ENCODE measurements at regions not wholly inside any gene's neighbourhood (a gene's known extent, or its start where the extent isn't known, plus 50 kb on each side); places are given as distances from the start of the nearest gene placed in this dataset.

GRCh38 chr1:221350091-221350490 is 391.8 kb downstream of the DUSP10 start:
- no peak for DNase-seq (ENCODE audit: low read depth in 2 of 2)

- DNase-seq (ENCODE audit: low read depth in 2 of 2): no peak
Measured at GRCh38 chr1:221356693-221357092, 385.2 kb downstream of the DUSP10 start.

DNA sequence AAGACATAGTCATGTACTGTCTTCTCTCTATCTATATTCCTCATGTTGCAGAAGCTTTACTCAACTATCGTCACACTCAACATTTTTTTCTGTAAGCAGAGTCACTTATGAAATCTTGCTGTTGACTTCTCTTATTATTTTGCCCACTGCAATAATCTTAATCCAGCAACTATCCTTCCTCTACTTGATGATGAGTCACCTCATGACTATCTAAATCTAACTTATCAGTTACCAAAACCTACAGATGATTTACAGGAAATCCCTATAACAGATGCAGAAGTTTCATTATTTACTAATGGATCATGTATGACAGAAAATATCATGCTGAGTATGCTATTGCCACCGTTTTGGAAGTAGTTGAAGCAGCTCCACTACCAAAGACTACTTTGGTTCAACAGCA is 378.9 kb downstream of the DUSP10 start:
- no peak for DNase-seq (ENCODE audit: low read depth in 2 of 2)

DNA sequence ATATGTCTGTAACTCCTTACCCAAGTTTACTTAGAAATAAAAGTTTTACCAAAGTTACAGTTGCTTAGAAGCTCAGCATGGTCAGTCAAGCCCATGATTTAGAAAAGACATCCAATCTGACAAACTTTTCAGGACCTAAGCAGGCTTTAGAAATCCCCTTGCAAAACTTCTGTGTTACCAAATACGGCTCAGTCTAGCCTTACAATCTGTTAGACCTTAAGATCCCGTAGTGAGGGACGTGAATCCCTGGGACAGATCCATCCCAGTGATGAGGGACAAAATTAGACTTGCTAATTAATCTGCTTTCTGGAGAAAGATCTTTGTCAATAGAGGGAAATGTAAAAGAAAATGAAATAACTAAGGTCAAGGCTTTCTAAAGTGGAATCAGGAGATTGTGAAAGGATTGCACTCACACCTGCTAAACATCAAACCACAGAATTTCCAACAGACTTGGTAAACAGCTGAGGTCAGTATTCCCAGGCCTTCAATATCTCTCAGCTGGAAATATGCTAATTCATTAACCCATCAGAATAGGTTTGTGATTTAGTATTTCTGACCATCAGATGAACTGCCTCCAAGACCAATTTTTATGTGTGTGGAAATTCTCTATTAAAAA is 375.3 kb downstream of the DUSP10 start:
- DNase-seq (ENCODE audit: low read depth in 2 of 2): no peak

DNA sequence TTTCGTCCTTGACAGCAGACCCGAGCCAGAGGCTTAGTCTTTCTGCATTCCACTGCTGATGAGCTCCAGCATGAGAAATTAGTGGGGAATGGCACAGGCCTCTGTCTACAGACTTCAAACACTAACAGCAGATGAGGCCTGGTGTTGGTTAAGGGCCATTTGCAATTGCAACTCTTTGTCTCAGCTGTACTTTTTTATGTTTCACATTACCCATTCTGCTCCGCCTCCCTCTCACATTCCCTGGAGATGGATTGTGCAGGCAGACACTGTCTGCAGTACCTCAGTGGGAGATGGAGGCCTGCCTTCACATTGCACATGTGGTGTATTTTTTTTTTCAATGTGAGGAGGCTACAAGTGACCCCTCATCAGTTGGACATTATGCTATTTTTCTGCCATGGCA is 370.2 kb downstream of the DUSP10 start:
- no peak for DNase-seq (ENCODE audit: low read depth in 2 of 2)

GRCh38 chr1:221373795-221374194 is 368.1 kb downstream of the DUSP10 start:
- no peak for DNase-seq (ENCODE audit: low read depth in 2 of 2)

- no peak for DNase-seq (ENCODE audit: low read depth in 2 of 2)
Measured at GRCh38 chr1:221376286-221376685, 365.6 kb downstream of the DUSP10 start.

DNA sequence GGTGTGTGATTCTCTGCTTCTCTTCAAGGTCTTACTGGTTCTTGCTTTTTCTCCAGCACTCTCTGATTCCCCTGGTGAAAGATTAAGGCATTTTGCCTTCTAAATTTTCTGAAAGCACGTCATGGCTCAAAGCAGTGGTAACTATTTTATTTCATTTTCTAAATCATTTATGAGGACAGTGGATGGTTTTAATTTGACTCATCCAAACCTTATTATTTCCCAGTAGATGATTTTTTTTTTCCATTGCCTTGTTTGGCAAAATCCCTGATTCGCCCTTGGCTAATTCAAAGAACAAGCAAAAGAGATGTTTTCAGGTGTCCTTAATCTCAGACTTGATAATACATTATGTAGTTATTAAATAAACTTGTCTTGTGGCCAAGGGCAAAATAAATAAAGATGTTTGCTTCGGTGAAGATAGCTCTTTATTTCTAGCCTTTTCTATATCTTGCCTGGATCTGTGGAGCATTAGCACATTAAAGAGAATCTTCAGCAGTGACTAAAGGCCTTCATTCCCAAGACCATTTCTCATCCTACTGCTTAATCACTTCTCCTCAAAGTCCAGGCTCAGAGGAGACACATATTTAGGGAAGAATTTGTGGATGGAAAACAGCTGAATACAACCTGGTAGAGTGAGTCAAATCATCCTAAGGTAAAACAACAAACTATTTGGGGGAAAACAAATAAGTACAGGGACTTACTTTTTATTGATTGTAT is 359.8 kb downstream of the DUSP10 start:
- no peak for DNase-seq (ENCODE audit: low read depth in 2 of 2)

GRCh38 chr1:221392453-221392852 is 349.4 kb downstream of the DUSP10 start:
- no peak for DNase-seq (ENCODE audit: low read depth in 2 of 2)

GRCh38 chr1:221394011-221394544 is 347.8 kb downstream of the DUSP10 start:
- DNase-seq (ENCODE audit: low read depth in 2 of 2): no peak

DNA sequence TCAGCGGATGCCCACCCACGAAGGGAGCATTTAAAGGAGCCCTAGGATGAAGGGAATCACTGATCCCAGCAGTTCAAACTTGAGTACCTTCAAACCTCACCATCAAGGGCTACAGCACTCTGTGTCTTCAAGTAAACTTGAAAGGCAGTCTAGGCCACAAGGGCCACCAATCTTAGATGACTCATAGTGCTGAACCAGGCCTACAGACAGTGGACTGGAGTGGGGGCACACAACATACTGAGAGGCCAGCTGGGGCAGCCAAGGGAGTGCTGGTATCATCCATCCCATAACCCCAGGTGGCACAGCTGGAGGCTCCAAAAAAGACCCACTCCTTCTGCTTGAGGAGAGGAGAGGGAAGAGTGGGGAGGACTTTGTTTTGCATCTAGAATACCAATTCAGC is 345.4 kb downstream of the DUSP10 start:
- no peak for DNase-seq (ENCODE audit: low read depth in 2 of 2)

DNA sequence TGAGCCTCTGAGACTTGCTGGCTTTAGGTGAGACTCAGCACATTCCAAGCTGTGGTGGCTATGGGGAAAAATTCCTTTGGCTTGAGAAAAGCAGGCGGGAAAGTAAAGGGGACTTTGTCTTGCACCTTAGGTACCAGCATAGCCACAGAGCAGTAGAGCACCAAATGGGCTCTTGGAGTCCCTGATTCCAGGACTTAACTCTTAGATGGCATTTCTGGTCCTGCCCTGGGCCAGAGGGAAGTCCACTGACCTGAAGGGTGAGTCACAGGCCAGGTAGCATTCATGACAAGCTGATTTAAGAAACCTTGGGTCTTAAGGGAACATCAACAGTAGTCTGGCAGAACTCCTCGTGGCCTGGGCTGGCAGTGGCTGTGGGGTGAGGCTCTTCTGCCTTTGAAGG is 344.7 kb downstream of the DUSP10 start:
- DNase-seq (ENCODE audit: low read depth in 2 of 2): no peak

GRCh38 chr1:221397606-221398005 is 344.3 kb downstream of the DUSP10 start:
- DNase-seq (ENCODE audit: low read depth in 2 of 2): no peak

GRCh38 chr1:221405146-221405545 is 336.7 kb downstream of the DUSP10 start:
- no peak for DNase-seq (ENCODE audit: low read depth in 2 of 2)

DNA sequence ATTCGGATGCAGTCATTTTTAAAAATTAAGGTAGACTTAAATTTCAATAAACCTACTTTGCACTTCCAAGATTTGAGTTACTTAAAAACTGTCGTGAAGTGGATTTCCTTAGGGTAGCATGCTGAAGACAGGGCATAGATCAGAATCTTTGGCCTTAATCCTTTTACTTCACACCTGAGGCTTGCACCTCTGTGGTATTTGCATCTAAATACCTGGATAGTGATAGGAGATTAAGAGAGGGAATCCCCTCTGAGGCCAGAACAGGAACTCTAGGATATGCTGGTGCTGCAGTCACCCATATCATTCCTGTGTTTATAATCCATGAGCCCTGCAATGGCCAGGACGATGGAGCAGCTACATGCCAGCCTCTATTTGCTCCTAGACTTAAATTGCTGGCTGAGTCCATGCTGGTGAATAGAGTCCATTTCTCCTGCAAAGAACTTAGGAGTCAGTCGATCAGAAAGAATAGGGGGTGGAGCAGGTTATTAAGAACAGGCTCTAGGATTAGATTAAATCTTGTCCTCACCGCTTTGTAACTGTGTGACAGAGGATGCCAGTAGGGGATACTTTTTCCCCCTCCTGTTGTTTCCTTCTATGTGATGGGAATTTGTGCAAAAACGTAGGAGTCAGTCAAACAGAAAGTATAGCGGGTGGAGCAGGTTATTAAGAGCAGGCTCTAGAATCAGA is 333.6 kb downstream of the DUSP10 start:
- DNase-seq (ENCODE audit: low read depth in 2 of 2): no peak

DNA sequence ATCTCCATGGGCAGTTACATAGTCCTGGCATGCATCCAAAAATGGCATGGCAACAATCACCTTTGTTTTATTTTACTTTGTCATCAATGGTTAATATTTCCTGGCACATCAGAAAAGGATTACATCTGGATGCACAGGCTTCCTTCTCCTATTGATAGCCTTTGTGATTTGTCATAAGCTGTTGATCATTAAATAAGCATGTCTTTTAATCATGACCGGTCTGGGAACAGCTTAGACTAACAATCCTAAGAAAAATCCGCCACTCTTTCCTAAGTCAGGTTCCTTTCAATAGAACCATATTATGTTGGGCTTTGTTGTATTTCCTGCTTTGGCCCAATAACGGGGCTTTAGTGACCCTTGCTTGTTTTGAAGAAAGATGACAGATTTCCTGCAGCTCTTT is 330.6 kb downstream of the DUSP10 start:
- DNase-seq (ENCODE audit: low read depth in 2 of 2): no peak

DNA sequence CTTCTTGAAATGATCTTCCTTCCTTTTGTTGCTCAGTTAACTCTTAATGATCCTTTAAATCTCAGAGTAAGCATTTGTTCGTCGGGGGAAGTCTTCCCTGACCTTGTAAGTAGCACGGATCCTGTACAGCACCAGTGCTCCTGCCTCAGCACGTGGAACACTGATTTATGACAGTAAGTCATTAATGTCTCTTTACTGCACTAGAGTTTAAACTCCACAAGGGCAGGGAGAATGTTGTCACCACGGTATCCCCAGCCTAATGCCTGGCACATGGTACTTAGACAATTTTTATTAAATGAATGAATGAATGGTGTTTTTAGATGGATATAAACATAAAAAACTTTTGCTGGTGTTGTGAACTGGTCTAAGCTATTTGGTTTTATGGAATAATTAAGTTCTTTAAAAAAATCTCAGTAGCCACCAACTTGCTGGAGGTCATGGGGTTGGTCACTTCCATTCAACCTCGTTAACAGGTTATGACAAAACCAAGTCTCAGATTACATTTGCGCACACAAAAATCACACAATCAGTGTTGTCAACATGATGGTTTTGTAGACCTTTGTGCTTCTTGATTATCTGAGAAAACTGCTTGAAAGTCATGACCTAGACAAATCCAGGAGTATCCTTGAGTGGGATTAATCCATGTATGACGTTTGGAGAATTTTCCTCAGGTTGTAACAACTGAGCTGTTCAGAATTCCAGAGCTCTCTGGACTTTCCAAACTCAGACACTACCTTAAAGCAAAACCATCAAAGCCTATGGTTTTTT is 326.9 kb downstream of the DUSP10 start:
- DNase-seq (ENCODE audit: low read depth in 2 of 2): no peak

DNA sequence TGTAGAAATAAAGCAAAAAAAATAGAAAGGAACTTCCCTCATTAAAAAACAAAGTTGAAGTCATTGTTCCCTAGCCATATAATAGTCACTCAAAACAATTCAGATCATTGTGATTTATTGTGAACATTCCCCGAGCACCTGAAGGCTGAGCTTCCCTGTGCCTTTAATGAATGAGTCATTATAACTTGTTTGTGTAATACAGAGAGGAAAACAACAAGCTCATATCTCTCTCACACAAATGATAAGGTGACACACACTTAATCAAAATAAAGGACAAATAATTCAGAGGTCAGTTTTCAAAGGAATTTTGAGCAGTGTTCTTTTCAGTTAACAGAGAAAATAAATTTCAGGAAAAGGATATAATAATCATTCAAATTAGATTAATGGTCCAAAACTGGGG is 326.2 kb downstream of the DUSP10 start:
- no peak for DNase-seq (ENCODE audit: low read depth in 2 of 2)

GRCh38 chr1:221416142-221416541 is 325.7 kb downstream of the DUSP10 start:
- no peak for DNase-seq (ENCODE audit: low read depth in 2 of 2)

DNA sequence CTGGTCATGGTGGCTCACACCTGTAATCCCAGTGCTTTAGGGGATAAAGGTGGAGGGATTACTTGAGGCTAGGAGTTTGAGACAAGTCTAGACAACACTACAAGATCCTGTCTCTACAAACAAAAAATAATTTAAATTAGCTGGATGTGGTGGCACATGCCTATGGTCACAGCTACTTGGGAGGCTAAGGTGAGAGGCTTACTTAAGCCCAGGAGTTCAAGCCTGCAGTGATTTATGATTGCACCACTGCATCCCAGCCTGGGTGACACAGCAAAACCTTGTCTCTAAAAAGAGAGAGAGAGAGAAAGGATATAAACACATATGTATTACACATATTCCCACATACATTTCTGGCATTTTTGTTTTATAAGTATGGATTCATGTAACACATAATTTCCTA is 325.2 kb downstream of the DUSP10 start:
- no peak for DNase-seq (ENCODE audit: low read depth in 2 of 2)

DNA sequence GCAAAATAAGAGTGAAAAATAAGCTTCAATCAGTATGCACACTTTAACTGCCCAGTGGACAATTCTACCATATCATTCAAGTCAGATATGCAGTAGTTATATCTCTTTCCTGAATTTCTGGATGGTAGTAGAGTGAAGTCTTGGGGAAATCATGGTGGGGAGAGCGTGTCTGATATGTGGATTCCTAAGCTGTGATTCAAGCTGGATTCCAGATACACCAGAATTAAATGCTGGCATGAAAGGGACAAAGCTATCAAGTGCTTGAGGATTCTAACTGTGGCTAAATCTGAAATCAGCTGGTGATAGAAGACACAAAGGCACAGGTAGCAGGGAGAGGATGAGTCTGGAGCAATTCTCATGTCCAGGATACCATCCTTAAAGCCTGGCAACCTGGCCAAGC is 323.5 kb downstream of the DUSP10 start:
- DNase-seq (ENCODE audit: low read depth in 2 of 2): no peak

DNA sequence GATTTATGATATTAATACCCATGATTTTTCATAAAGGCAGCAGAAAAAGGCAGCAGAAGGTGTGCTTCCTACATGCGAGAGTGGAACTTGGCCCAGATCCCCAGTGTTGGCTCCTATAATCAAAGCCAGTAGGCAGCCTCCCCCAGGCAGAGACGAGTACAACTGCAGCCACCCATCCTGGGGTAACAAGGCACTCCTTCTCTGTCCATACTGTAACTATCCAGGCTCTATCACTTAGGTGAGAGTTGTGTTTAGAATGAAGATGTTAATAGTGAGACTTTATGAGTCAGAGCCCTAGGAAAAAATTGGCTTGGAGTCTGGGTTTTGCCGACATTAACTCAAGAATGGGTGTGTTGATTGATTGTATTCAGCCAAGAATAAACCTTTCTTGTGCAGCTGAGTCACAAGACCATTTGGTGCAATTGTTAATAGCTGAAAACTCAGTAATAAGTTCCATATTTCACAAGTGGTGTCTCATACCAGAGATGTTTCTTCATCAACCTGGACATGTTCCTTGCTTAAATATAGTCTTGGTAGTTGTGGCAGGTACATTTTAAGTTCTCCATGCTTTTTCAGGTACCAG is 322.3 kb downstream of the DUSP10 start:
- no peak for DNase-seq (ENCODE audit: low read depth in 2 of 2)
